ENCODE measurements at regions not wholly inside any gene's neighbourhood (a gene's known extent, or its start where the extent isn't known, plus 50 kb on each side); places are given as distances from the start of the nearest gene placed in this dataset.

DNA sequence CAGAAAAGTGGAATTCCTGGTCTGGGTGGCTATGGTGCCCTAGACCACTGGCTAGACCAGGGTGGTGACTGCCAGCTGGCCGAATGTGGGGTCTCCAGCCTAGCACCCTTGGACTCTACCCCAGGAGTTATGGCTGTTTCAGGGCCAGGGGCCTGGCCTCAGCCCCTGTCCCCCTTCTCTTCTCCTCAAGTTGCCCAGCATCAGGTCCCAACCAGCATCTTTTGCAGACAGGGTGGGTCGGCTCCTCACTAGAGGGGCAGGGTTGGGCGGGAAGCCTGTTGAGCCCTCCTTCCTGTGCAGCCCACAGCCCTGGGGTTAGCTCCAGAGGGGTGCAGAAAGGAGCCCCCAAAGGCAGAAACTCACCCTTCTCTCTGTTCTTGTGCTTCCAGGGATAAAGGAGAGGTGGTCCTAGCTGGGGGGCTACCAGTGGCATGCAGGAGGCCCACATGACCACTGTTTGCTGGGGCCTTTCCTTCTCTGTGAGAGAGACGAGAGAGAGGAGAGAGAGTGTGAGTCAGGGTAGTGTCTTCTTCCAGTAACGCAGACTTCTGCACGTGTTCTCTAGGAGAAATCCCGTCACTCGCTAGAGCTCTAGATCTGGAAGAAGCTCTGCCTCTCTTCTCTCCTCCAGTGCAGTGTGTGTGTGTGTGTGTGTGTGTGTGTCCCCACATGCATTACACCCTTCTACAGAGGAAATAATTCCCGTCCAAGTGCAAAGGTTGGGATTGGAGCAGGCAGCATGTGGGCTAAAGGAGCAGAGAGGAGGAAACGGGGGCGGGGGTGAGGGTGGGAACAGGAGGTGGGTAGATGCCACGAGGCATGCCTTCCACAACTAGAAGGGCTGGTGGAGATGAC lies 209.4 kb downstream of the SEC14L1 start:
- no peak for DNase-seq
- H3K9me3 ChIP-seq (replicated peaks) = 0 out of 2 replicates have a peak, but pooled peaks cover 4% of the 10 kb centered on the region
- H3K4me1 ChIP-seq = peaks cover 30% of the 10 kb centered on the region
- no peak overlapping the region for H3K4me3 ChIP-seq
- no peaks in the 10 kb centered on the region for H3K27me3 ChIP-seq
- H3K36me3 ChIP-seq = no peaks in the 10 kb centered on the region
- H3K27ac ChIP-seq = no peak overlapping the region

DNA sequence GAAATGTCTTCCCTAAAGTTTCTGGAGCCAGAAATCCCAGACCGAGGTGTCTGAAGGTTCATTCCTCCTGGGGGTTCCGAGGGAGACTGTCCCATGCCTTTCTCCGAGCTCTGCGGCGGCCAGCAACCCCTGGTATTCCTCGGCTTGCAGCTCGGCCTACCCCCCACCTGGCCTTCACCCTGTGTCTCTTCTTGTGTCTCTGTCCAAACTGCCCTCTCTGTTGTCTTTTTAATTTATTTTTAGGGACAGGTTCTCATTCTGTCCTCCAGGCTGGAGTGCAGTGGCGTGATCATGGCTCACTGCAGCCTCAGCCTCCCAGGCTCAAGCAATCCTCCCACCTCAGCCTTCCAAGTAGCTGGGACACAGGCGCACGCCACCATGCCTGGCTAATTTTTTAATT lies 211.7 kb downstream of the SEC14L1 start:
- Histone ChIP-seq H3K27ac (no peak overlapping the region), H3K9me3 (replicated peaks) (0 out of 2 replicates have a peak, but pooled peaks cover 4% of the 10 kb centered on the region), H3K4me3 (no peak overlapping the region), H3K4me1 (peaks cover 33% of the 10 kb centered on the region), H3K27me3 (no peaks in the 10 kb centered on the region), H3K36me3 (no peaks in the 10 kb centered on the region)
- no peak for DNase-seq

DNA sequence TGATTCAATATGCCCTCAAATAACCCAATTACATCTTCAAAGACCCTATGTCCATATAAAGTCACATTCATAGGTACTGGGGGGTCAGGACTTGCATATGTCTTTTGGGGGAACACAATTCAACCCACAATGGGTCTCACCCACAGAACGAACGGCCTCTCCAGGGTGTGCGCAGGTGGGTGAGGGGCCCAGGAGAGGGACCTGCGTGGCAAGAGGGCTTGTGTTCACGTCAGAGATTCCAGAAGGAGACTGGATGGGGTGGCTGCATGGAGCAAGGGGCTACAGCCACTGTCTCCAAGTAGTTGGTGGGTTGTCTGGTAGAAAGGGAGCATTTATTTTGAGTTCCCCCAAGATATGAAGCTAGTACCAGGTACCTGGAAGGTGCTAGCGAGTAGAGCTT lies 212.2 kb downstream of the SEC14L1 start:
- 0 out of 2 replicates have a peak, but pooled peaks cover 4% of the 10 kb centered on the region for H3K9me3 ChIP-seq (replicated peaks)
- H3K27me3 ChIP-seq = no peaks in the 10 kb centered on the region
- peaks cover 33% of the 10 kb centered on the region for H3K4me1 ChIP-seq
- DNase-seq = no peak
- H3K27ac ChIP-seq = no peak overlapping the region
- no peaks in the 10 kb centered on the region for H3K36me3 ChIP-seq
- H3K4me3 ChIP-seq = no peak overlapping the region

DNA sequence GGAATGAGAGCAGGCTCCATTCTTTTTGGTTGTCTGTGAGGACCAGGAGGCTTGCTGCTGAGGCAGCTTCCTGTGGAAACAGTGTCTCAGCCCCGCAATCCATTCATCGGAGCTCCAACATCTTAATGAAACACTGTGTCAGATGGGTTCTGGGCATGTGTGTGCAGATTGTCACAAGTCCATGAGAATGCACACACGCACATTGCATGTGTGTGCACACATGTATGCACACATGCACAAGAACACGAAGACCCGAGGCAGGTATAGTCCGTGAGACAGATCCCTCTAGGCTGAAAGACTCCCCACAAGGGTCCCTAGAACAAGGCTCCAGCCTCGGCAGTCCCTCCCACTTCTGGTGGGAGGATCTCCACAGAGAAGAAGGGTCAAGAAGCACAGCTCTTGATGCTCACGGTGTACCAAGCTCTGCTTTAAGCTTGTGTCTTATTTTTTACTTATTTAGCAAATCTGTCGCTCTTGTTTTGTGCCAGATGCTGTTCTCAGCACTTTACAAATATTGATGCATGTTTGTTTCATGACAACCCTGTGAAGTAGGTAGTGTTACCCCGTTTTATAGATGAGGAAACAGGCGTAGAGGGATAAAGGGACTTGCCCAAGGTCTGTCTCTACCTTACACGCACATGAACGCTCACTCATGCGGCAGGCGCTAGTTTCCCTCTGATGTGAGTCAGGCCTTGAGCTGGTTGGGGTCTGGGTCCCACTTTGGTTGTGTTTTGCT lies 213.1 kb downstream of the SEC14L1 start:
- Histone ChIP-seq H3K9me3 (replicated peaks) (0 out of 2 replicates have a peak, but pooled peaks cover 4% of the 10 kb centered on the region), H3K4me1 (peaks cover 33% of the 10 kb centered on the region), H3K27ac (peak overlapping the region; percentile 77), H3K27me3 (no peaks in the 10 kb centered on the region), H3K4me3 (no peak overlapping the region), H3K36me3 (no peaks in the 10 kb centered on the region)
- no peak for DNase-seq

DNA sequence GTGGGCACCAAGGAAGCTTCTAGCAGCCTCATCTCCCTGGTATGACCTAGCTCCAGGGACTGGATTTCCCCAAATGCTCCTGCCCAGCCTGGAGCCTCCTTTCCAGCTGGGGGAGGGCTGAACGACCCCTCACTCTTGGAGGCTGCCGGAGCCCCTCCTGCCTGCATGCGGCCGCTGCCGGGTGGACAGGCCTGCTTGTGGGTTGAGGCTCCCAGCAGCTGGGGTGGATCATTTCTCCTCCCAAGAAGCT lies 213.6 kb downstream of the SEC14L1 start:
- H3K9me3 ChIP-seq (replicated peaks) = 0 out of 2 replicates have a peak, but pooled peaks cover 1% of the 10 kb centered on the region
- no peak overlapping the region for H3K4me3 ChIP-seq
- H3K36me3 ChIP-seq = no peaks in the 10 kb centered on the region
- H3K27me3 ChIP-seq = no peaks in the 10 kb centered on the region
- peaks cover 33% of the 10 kb centered on the region for H3K4me1 ChIP-seq
- no peak for DNase-seq
- H3K27ac ChIP-seq = peak overlapping the region; percentile 77

DNA sequence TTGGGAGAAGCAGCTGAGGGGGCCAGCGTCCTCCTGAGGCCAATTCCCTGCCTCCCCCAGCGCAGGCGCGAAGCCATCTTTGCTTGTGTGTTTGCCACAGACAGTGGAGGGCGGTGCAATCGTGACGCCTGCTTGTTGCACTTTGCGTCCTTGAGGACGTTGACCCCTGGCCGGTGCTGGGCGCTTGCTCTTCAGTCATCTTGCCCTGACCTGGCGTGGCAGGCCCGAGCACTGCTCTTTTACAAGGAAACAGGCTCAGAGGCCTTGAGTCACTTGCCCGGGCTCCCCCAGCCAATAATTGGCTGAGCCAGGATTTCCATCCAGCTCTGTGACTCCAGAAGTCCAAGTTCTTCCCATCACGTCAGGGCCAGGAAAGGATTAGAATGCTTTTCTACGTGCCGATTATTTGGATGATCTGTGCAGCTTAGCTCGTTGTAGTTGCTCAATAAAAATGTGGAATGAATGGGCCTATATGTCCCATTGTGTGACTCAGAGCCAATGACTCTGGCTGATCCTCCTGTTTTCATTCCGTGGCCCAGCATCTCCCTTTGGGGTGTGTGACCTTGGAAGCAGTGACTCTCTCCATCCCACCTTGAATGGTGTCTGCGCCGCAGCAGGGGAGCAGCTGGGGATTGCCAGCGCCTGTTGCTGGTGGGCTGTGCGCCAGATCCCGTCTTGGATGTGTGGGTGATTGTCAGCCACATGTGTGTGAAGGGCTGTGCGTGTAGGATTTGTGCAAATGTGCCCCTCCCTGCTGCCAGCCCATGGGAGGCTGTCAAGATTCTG lies 214.1 kb downstream of the SEC14L1 start:
- peak; percentile 98 to 99 for DNase-seq
- Histone ChIP-seq H3K4me3 (peak overlapping the region; percentile 21), H3K27ac (peak overlapping the region; percentile 77)

DNA sequence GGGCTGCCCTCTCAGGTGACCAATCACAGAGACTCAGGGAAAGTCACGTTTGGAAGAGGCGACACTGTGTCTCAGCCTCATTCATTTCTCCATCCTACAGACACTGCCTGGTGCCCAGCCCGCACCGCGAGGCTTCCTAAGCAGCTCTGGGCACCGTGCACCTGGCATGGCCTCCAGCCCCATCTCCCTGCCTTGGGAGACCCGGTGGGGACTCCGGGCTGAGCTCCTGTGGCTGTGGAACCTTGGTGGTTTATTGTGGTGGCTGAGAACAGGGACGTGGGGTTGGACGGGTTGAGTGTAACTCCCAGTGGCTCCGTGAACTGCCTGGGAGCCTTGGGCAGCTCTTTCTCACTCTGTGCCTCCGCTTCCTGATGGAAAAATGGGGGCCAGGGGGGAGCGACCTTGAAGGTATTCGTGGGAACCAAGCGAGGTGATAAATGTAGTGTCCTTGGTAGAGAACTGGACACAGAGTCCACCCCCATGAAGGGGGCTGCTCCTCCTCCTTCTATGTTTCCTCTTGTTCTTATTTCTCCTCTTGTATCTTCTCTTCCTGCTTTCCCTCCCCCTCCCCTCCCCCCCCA lies 215.4 kb downstream of the SEC14L1 start:
- H3K27me3 ChIP-seq = no peaks in the 10 kb centered on the region
- no peaks in the 10 kb centered on the region for H3K36me3 ChIP-seq
- no peaks in the 10 kb centered on the region for H3K9me3 ChIP-seq (replicated peaks)
- DNase-seq = no peak
- no peak overlapping the region for H3K4me3 ChIP-seq
- peaks cover 31% of the 10 kb centered on the region for H3K4me1 ChIP-seq
- no peak overlapping the region for H3K27ac ChIP-seq

More for the DNA sequence above, 214.1 kb downstream of the SEC14L1 start:
- peaks cover 33% of the 10 kb centered on the region for H3K4me1 ChIP-seq
- H3K27me3 ChIP-seq = no peaks in the 10 kb centered on the region
- H3K36me3 ChIP-seq = no peaks in the 10 kb centered on the region
- H3K9me3 ChIP-seq (replicated peaks) = no peaks in the 10 kb centered on the region

DNA sequence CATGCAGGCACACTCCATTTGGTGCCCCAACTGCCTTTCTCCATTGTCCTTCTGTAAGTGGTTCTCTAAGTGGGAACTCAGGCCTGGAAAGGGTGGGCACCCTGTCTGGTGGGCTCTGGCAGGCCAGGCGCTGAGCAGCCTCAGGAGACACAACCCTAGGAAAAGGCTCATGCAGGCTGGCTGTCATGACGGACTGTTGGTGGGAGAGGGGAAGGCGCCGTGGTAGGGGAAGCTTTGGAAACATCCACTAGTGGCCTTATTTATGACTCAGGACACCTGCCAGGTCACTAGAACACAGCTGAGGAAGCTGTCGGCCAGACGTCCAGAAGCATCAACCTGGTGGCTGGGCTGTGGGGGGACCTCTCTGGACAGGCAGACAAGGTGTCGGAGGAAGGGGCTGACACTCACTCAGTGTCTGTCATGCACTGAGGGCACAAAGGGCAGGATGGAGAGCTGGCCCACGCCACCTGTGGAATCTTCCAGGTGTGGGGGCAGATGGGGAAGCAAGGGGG lies 216.0 kb downstream of the SEC14L1 start:
- H3K36me3 ChIP-seq = no peaks in the 10 kb centered on the region
- no peaks in the 10 kb centered on the region for H3K9me3 ChIP-seq (replicated peaks)
- H3K27ac ChIP-seq = no peak overlapping the region
- H3K27me3 ChIP-seq = no peaks in the 10 kb centered on the region
- peaks cover 26% of the 10 kb centered on the region for H3K4me1 ChIP-seq
- DNase-seq = no peak
- H3K4me3 ChIP-seq = no peak overlapping the region

DNA sequence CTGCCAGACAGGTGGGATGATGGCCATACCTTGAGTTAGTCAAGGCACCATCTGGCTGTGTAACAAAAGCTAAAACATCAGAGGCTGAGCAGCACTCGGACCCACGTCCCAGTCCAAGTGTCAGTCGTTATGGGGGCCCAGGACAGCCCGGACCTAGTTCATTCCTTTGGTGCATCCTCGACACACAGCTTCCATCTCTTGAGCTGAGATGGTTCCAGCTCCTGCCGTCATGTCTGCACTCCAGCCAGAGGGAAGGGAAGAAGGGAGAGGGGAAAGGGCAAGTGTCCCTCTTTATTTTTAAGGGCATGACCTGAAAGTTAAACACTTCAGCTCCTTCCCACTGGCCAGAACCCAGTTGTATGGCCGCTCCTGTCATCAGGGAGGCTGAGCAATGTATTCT lies 218.0 kb downstream of the SEC14L1 start:
- Histone ChIP-seq H3K4me3 (no peak overlapping the region), H3K36me3 (no peaks in the 10 kb centered on the region), H3K27me3 (no peaks in the 10 kb centered on the region), H3K27ac (no peak overlapping the region), H3K9me3 (replicated peaks) (no peaks in the 10 kb centered on the region), H3K4me1 (peaks cover 31% of the 10 kb centered on the region)
- DNase-seq = no peak

DNA sequence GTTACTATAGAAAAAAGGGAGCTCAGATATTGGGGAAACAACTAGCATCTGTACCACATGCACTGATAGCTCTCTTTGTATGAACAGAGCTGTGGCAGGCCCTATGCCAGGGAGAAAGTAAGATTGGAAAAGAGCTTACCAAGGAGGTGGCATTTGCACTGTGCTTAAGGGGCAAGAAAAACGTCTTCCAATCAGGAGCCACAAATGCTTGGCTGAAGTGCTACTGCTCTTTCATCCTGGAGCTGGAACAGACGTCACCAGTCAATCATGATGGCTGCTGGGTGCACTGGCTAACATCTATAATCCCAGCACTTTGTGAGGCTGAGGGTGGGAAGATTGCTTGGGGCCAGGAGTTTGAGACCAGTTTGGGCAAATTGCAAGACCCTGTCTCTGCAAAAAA lies 218.5 kb downstream of the SEC14L1 start:
- peaks cover 31% of the 10 kb centered on the region for H3K4me1 ChIP-seq
- no peak overlapping the region for H3K4me3 ChIP-seq
- H3K36me3 ChIP-seq = no peaks in the 10 kb centered on the region
- H3K27me3 ChIP-seq = no peaks in the 10 kb centered on the region
- H3K27ac ChIP-seq = no peak overlapping the region
- H3K9me3 ChIP-seq (replicated peaks) = no peaks in the 10 kb centered on the region
- no peak for DNase-seq

DNA sequence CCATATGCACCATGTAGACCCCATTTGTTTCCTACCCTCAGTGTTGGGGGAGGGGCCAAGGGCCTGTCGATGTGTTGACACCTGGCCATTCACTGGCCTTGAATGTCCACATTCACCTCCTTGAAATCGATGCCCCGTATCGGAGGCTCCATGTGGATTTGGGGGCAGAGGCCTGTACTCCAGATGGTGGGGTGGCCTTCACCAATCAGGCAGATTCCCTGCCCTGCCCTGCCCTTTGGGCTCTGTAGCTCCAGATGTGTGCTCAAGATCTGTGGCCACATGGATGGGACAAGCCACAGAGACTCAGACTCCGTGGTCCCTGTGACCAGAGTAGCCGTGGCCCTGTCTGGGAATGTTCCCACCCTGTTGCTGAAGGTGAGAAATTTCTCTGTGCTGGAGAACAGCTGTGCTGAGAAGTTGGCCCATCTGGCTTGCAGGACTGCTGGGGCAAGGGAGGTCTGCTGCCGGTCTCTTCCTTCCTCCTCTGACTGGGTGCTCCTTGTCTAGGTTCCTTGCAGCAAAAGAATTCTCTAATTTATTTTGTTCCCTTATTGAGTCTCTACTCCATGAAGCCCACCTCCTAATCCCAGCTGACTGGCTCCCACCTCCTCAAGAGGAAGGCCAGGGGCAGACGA lies 221.3 kb downstream of the SEC14L1 start:
- Histone ChIP-seq H3K27me3 (no peaks in the 10 kb centered on the region), H3K27ac (no peak overlapping the region), H3K4me1 (peaks cover 38% of the 10 kb centered on the region), H3K4me3 (no peak overlapping the region), H3K9me3 (replicated peaks) (no peaks in the 10 kb centered on the region), H3K36me3 (no peaks in the 10 kb centered on the region)
- DNase-seq = no peak

DNA sequence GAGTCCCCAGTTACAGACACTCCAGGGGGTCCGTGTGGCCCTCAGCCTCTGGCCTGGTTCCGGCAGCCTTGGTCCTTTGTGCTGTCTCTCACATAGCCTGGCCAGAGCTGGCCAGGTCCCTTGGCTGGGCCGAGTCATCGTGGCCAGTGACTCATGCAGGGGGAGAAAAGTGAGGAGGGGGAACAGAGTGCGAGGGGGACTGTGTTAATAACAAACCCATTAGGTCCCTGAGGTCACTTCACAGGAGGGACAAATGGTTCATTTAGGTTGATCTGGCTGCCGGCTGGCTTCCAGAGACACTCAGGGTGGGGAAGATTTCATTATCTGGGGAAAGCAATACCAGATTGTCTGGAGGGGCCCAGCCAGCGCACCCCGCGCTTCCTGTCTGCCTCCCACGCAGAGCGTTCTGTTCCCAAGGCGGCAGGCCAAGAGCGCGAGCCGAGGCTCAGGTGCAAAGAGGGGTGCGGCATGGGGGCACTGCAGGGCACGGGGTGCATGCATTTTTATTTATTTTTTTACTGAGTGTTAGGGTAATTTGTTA lies 223.1 kb downstream of the SEC14L1 start:
- no peak overlapping the region for H3K27ac ChIP-seq
- H3K27me3 ChIP-seq = no peaks in the 10 kb centered on the region
- DNase-seq = no peak
- no peaks in the 10 kb centered on the region for H3K36me3 ChIP-seq
- H3K9me3 ChIP-seq (replicated peaks) = no peaks in the 10 kb centered on the region
- no peak overlapping the region for H3K4me3 ChIP-seq
- peaks cover 41% of the 10 kb centered on the region for H3K4me1 ChIP-seq

DNA sequence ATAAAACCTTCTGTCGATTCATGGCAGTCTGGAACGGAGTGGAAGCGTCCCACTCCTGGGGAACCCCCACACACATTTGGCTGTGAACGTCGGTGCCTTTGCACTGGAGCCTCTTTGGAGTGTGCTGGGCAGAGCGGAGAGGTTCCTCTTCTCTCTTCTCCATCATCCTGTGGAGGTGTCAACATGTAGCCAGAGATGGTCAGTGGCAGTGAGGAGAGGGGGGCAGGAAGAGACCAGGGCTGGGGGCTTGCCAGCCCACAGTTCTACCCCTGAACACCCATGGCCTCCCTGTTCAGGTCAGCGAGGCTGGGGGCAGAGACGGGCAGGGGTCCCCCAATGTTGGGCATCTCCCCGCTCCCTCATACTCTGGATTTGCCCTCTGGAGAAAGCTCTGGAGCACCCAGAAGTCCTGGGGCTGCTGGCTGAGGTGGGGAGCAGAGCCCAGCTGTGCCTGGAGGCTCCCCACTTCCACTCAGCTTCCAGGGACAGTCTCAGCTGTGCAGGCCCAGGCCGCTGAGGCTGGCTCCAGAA lies 223.7 kb downstream of the SEC14L1 start:
- Histone ChIP-seq H3K36me3 (no peaks in the 10 kb centered on the region), H3K27me3 (no peaks in the 10 kb centered on the region), H3K4me3 (no peak overlapping the region), H3K4me1 (peaks cover 41% of the 10 kb centered on the region), H3K9me3 (replicated peaks) (no peaks in the 10 kb centered on the region), H3K27ac (no peak overlapping the region)
- DNase-seq = no peak
